Fibroblast of lung (primary cell): ENCODE measurements at regions not wholly inside any gene's neighbourhood (a gene's known extent, or its start where the extent isn't known, plus 50 kb on each side); places are given as distances from the start of the nearest gene placed in this dataset.

Source experiments
- EZH2 ChIP-seq: IDR thresholded peaks from 2 replicates; pipeline ENCODE4 v1.5.1; 2012; ENCODE audit warnings: low read length, control low read depth, mild to moderate bottlenecking; ENCODE audit errors: missing control alignments
- TF ChIP-seq, protein P1 (sequence below), 2 donors: IDR thresholded peaks in 1 of 2; conservative IDR thresholded peaks in 1 of 2; 1 replicate in 1 of 2; 2 replicates in 1 of 2; pipeline ENCODE4 v1.5.1; 2011 to 2012; ENCODE audit warnings: low read length in 2 of 2, control low read depth in 1 of 2, inconsistent platforms in 1 of 2, low read depth in 1 of 2, mild to moderate bottlenecking in 1 of 2

DNA sequence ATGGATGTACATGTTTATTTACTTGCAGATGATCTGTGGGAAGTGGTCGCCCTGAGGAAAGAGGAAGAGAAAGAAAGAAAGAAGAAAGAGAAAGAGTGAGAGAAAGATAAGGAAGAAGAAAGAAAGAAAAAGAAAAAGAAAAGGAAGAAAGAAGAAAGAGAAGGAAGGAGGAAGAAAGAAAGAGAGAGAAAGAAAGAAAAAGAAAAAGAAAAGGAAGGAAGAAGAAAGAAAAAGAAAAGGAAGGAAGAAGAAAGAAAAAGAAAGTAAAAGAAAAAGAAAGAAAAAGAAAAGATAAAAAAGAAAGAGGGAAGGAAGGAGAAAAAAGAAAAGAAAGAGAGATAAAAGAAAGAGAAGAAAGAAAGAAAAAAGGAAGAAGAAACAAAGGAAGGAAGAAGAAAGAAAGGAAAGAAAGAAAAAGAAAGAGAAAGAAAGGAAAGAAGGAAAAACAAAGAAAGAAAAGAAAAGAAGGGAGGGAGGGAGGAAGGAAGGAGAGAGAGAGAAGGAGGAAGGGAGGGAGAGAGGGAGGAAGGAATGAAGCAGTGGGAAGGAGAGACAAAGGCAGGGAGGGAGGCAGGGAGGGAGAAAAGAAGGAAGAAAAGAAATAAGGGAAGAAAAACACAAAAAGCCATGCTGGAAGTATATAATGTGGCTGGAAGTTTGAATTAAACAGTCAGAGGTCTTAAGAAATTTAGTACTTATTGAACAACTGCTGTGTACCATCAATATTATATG, 976.6 kb downstream of the FAM181B start:
- TF ChIP-seq EZH2 = no peak
- TF ChIP-seq, protein P1, sequence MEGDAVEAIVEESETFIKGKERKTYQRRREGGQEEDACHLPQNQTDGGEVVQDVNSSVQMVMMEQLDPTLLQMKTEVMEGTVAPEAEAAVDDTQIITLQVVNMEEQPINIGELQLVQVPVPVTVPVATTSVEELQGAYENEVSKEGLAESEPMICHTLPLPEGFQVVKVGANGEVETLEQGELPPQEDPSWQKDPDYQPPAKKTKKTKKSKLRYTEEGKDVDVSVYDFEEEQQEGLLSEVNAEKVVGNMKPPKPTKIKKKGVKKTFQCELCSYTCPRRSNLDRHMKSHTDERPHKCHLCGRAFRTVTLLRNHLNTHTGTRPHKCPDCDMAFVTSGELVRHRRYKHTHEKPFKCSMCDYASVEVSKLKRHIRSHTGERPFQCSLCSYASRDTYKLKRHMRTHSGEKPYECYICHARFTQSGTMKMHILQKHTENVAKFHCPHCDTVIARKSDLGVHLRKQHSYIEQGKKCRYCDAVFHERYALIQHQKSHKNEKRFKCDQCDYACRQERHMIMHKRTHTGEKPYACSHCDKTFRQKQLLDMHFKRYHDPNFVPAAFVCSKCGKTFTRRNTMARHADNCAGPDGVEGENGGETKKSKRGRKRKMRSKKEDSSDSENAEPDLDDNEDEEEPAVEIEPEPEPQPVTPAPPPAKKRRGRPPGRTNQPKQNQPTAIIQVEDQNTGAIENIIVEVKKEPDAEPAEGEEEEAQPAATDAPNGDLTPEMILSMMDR (conservative IDR thresholded peaks at IDR 0.05 in 1 of 2, IDR thresholded peaks at IDR 0.05 in 1 of 2; ENCODE audit: low read depth in 1 of 2, low read length in 2 of 2) = no peak
